Transverse colon (tissue), 4 donors: ENCODE measurements at regions not wholly inside any gene's neighbourhood (a gene's known extent, or its start where the extent isn't known, plus 50 kb on each side); places are given as distances from the start of the nearest gene placed in this dataset.

ENCODE experiments used
- EP300 ChIP-seq: sonication (generic); formaldehyde crosslinking; IDR thresholded peaks from one replicate; pipeline ENCODE4 v1.6.1; 2017; ENCODE audit warnings: antibody characterized with exemption, low read depth
- POLR2A ChIP-seq: fragments of 450-650 bp; IDR thresholded peaks from one replicate; pipeline ENCODE4 v1.6.1; 2016; ENCODE audit warnings: antibody characterized with exemption, mild to moderate bottlenecking, moderate library complexity
- POLR2AphosphoS5 ChIP-seq, 3 donors: sonication (generic); formaldehyde crosslinking; IDR thresholded peaks; one replicate each; pipeline ENCODE4 v1.6.1; 2016; ENCODE audit warnings: antibody characterized with exemption in 3 of 3
- TF ChIP-seq, protein P1 (sequence below), 5 experiments: fragments of 200-600 bp in 3 of 5; fragments of 450-650 bp in 2 of 5; sonication (generic) in 3 of 5; IDR thresholded peaks; 1 replicate in 2 of 5; 2 replicates in 3 of 5; pipeline ENCODE4 v1.5.1; 2016 to 2017; ENCODE audit warnings: antibody characterized with exemption in 5 of 5, inconsistent platforms in 3 of 5, mild to moderate bottlenecking in 2 of 5, moderate library complexity in 1 of 5

DNA sequence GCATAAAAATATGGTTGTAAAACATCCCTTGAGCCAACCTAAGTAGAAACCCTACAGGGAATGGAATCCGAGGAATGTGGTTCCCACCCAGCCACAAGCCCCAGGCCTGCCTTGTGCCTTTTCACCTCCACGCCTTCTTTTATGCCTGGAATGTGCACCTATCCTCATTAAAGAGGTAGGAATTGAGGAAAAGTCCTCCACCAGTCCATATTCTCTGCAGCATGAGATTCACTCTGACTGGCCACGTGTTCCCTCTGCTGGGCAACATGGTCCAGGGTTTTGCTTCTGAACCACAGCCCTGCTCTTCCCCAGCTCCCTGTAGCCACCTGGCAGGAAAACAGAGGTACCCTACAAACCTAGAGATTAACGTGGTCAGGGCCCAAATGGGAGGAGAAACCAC, 787.9 kb upstream of the RAB6C start:
- TF ChIP-seq, protein P1, sequence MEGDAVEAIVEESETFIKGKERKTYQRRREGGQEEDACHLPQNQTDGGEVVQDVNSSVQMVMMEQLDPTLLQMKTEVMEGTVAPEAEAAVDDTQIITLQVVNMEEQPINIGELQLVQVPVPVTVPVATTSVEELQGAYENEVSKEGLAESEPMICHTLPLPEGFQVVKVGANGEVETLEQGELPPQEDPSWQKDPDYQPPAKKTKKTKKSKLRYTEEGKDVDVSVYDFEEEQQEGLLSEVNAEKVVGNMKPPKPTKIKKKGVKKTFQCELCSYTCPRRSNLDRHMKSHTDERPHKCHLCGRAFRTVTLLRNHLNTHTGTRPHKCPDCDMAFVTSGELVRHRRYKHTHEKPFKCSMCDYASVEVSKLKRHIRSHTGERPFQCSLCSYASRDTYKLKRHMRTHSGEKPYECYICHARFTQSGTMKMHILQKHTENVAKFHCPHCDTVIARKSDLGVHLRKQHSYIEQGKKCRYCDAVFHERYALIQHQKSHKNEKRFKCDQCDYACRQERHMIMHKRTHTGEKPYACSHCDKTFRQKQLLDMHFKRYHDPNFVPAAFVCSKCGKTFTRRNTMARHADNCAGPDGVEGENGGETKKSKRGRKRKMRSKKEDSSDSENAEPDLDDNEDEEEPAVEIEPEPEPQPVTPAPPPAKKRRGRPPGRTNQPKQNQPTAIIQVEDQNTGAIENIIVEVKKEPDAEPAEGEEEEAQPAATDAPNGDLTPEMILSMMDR (IDR thresholded peaks at IDR 0.05): no peak
- TF ChIP-seq POLR2A (no peak), EP300 (no peak), POLR2AphosphoS5 (IDR thresholded peaks at IDR 0.05) (no peak)
